Fibroblast of pulmonary artery (primary cell): ENCODE measurements at regions not wholly inside any gene's neighbourhood (a gene's known extent, or its start where the extent isn't known, plus 50 kb on each side); places are given as distances from the start of the nearest gene placed in this dataset.

Experiments used
- DNase-seq: peaks from one replicate; pipeline ENCODE4 v3.0.0-alpha.2; 2010; ENCODE audit warnings: low read depth
- H3K4me3 ChIP-seq: replicated peaks from 2 replicates; pipeline ENCODE4 v1.5.1; 2011; ENCODE audit warnings: low read depth, mild to moderate bottlenecking, control low read depth, low read length, moderate library complexity
- CTCF ChIP-seq: IDR thresholded peaks from 2 replicates; pipeline ENCODE4 v1.5.1; 2011; ENCODE audit warnings: mild to moderate bottlenecking, control low read depth, low read length, inconsistent platforms; ENCODE audit errors: missing control alignments

GRCh38 chr13:28566283-28566682 lies 71.4 kb upstream of the FLT1 start:
- no peak for TF ChIP-seq CTCF
- H3K4me3 ChIP-seq: no peak overlapping the region
- no peak for DNase-seq

DNA sequence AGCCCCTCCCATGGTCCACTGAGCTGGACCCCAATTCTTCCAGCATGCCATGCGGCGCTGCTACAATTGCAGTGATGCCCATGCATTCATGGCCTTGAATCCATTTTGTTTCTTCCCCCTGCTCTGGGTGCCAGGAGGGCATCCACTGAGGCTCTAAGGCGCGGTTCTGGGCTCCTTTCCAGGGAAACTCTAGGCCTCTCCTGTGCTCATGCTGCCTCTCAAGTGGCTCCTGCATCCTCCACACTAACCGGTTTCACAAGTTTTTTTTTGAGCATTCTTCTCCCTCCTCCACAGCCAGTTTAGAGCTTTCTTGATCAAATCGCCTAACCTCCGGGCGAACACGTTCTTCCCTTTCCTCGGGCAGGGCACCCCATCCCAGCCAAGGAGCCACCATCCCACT lies 69.1 kb upstream of the FLT1 start:
- no peak for DNase-seq
- no peak for TF ChIP-seq CTCF
- H3K4me3 ChIP-seq: no peak overlapping the region

GRCh38 chr13:28563609-28564008 lies 68.7 kb upstream of the FLT1 start:
- H3K4me3 ChIP-seq: no peak overlapping the region
- no peak for TF ChIP-seq CTCF
- DNase-seq: no peak

GRCh38 chr13:28560612-28561011 lies 65.7 kb upstream of the FLT1 start:
- no peak overlapping the region for H3K4me3 ChIP-seq
- no peak for TF ChIP-seq CTCF
- DNase-seq: no peak

- no peak for TF ChIP-seq CTCF
- no peak overlapping the region for H3K4me3 ChIP-seq
- no peak for DNase-seq
Measured at GRCh38 chr13:28559636-28560259, 64.8 kb upstream of the FLT1 start.

GRCh38 chr13:28558567-28558966 lies 63.6 kb upstream of the FLT1 start:
- TF ChIP-seq CTCF: no peak
- H3K4me3 ChIP-seq: no peak overlapping the region
- no peak for DNase-seq
